CD4-positive, alpha-beta T cell treated with Interleukin-17A for 1 hour (primary cell): ENCODE measurements at regions not wholly inside any gene's neighbourhood (a gene's known extent, or its start where the extent isn't known, plus 50 kb on each side); places are given as distances from the start of the nearest gene placed in this dataset.

Source experiments
- DNase-seq: peaks from one replicate; pipeline ENCODE4 v3.0.0-alpha.2; 2020

GRCh38 chr2:42947809-42948600 lies 155.6 kb upstream of the HAAO start:
- no peak for DNase-seq

GRCh38 chr2:42944779-42945415 lies 152.5 kb upstream of the HAAO start:
- DNase-seq, result no peak

GRCh38 chr2:42942990-42943493 lies 150.7 kb upstream of the HAAO start:
- no peak for DNase-seq

GRCh38 chr2:42942214-42942989 lies 150.0 kb upstream of the HAAO start:
- DNase-seq, result no peak

- DNase-seq, result no peak
Measured at GRCh38 chr2:42941633-42942176, 149.3 kb upstream of the HAAO start.

- no peak for DNase-seq
Measured at GRCh38 chr2:42939411-42940206, 147.2 kb upstream of the HAAO start.

GRCh38 chr2:42938671-42939370 lies 146.4 kb upstream of the HAAO start:
- DNase-seq, result no peak

GRCh38 chr2:42937171-42937875 lies 144.9 kb upstream of the HAAO start:
- DNase-seq, result no peak

GRCh38 chr2:42935692-42936671 lies 143.6 kb upstream of the HAAO start:
- DNase-seq, result no peak

- no peak for DNase-seq
Measured at GRCh38 chr2:42934580-42935186, 142.3 kb upstream of the HAAO start.

GRCh38 chr2:42933824-42934254 lies 141.5 kb upstream of the HAAO start:
- DNase-seq, result no peak

GRCh38 chr2:42932271-42933151 lies 140.1 kb upstream of the HAAO start:
- DNase-seq, result no peak

GRCh38 chr2:42931818-42932195 lies 139.4 kb upstream of the HAAO start:
- DNase-seq, result no peak

- DNase-seq, result no peak
Measured at GRCh38 chr2:42931146-42931817, 138.9 kb upstream of the HAAO start.

GRCh38 chr2:42930025-42930581 lies 137.7 kb upstream of the HAAO start:
- no peak for DNase-seq

- no peak for DNase-seq
Measured at GRCh38 chr2:42929546-42930024, 137.2 kb upstream of the HAAO start.
